Adrenal gland (tissue), 9 donors: ENCODE measurements at regions not wholly inside any gene's neighbourhood (a gene's known extent, or its start where the extent isn't known, plus 50 kb on each side); places are given as distances from the start of the nearest gene placed in this dataset.

ENCODE experiments used
- DNase-seq, 7 donors: peaks; one replicate each; pipeline ENCODE4 v3.0.0-alpha.2; 2019 to 2020
- H3K27ac ChIP-seq, 5 donors: fragments of 200-600 bp; sonication (generic) in 4 of 5; 1 replicate in 3 of 5; 2 replicates in 2 of 5; pipeline versions ENCODE4 v1.5.1 to v1.8.0; 2016 to 2020; ENCODE audit warnings: mild to moderate bottlenecking in 1 of 5
- H3K27me3 ChIP-seq: fragments of 200-600 bp; 2 replicates; pipeline ENCODE4 v1.8.0; 2021
- H3K36me3 ChIP-seq, 2 donors: fragments of 200-600 bp; replicated peaks in 1 of 2; 1 replicate in 1 of 2; 2 replicates in 1 of 2; pipeline versions ENCODE4 v1.5.1 to v1.8.0; 2018 to 2022
- H3K4me1 ChIP-seq, 2 donors: fragments of 200-600 bp; replicated peaks in 1 of 2; 1 replicate in 1 of 2; 2 replicates in 1 of 2; pipeline versions ENCODE4 v1.5.1 to v1.8.0; 2018 to 2021
- H3K4me3 ChIP-seq, 4 donors: fragments of 200-600 bp; sonication (generic) in 3 of 4; one replicate each; pipeline ENCODE4 v1.5.1; 2016 to 2018
- H3K9me3 ChIP-seq, 3 donors: fragments of 200-600 bp; sonication (generic) in 1 of 3; replicated peaks in 1 of 3; 1 replicate in 2 of 3; 2 replicates in 1 of 3; pipeline versions ENCODE4 v1.5.1 to v1.8.0; 2016 to 2021
- POLR2A ChIP-seq, 2 donors: fragments of 450-650 bp; IDR thresholded peaks; one replicate each; pipeline ENCODE4 v1.6.1; 2017; ENCODE audit warnings: antibody characterized with exemption in 2 of 2, mild to moderate bottlenecking in 2 of 2, moderate library complexity in 1 of 2
- WGBS, 4 donors: extraction: QIAGEN DNeasy Blood & Tissue Kit in 2 of 4; methylation state at CpG; one replicate each; pipeline versions ENCODE4 v1.1.5 to v1.1.7; 2013 to 2017; 5-methylcytosine and 5-hydroxymethylcytosine counted together
- intact Hi-C, 2 donors: fragments of 100-400 bp; cut with DNase I; formaldehyde crosslinking; loops; one replicate each; pipeline versions ENCODE4 v1.14.1 to v1.15.0; 2022 to 2023
- TF ChIP-seq, protein P1 (sequence below), 6 experiments: fragments of 450-650 bp in 4 of 6; fragments of 200-600 bp in 2 of 6; sonication (generic) in 1 of 6; IDR thresholded peaks; 1 replicate in 5 of 6; 2 replicates in 1 of 6; pipeline versions ENCODE4 v1.5.1 to v1.8.0; 2016 to 2021; ENCODE audit warnings: antibody characterized with exemption in 6 of 6, mild to moderate bottlenecking in 2 of 6, moderate library complexity in 1 of 6
- donor health status: healthy with polysubstance abuse.
- donor health status: Bipolar disorder and iron deficiency.
- donor health status: DM: yes; HTN: yes; CAD: no.
- donor health status: DM: no; HTN: no; CAD: no.
- donor health status: DM: no; HTN: no; CAD: no.

DNA sequence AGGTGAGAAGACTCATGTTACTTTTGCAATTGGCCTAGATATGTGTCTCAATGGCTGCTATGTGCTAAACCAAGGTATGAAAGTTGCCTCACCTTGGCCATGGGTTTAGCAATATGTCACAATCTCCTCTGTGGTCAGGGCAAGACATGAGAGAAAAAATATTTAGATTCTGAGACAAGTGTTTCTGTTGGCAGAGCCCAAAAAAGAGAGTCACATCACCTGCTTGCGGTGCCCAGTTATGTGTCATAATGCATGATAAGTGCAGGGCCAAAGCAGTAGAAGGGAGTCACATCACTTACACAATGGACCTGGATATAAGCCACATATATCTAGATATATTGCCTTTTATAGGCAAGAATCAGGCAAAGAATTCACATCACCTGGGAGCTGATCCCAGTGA, 894.1 kb upstream of the AMELY start:
- TF ChIP-seq, protein P1, sequence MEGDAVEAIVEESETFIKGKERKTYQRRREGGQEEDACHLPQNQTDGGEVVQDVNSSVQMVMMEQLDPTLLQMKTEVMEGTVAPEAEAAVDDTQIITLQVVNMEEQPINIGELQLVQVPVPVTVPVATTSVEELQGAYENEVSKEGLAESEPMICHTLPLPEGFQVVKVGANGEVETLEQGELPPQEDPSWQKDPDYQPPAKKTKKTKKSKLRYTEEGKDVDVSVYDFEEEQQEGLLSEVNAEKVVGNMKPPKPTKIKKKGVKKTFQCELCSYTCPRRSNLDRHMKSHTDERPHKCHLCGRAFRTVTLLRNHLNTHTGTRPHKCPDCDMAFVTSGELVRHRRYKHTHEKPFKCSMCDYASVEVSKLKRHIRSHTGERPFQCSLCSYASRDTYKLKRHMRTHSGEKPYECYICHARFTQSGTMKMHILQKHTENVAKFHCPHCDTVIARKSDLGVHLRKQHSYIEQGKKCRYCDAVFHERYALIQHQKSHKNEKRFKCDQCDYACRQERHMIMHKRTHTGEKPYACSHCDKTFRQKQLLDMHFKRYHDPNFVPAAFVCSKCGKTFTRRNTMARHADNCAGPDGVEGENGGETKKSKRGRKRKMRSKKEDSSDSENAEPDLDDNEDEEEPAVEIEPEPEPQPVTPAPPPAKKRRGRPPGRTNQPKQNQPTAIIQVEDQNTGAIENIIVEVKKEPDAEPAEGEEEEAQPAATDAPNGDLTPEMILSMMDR (IDR thresholded peaks at IDR 0.05), result no peak
- no peak for TF ChIP-seq POLR2A (IDR thresholded peaks at IDR 0.05)
- no peaks in the 10 kb centered on the region for H3K27me3 ChIP-seq

DNA sequence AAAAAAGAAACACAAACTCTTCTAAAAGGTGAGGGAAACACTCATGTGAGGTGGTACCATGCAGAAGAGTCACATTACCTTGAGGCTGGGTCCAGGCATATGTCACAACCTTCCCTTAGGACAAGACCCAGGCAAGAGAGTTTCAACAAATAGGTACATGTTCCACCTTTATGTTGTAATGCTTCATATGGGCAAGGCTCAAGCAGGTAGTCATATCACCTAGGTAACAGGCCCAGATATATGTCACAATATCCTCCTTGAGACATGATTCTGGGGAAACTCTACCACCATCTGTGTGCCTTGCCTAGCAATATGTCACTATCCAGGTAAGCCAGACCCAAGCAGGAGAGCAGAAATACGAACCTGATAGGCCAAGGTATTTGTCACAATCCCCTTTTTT, 892.2 kb upstream of the AMELY start:
- intact Hi-C loops, result no loop called here
- H3K36me3 ChIP-seq, result no peaks in the 10 kb centered on the region
- H3K27me3 ChIP-seq, result no peaks in the 10 kb centered on the region
- no peaks in the 10 kb centered on the region for H3K9me3 ChIP-seq
- DNase-seq, result no peak
- WGBS, 4 donors, result 72% methylated on average over 1 of the region's 1 CpG; no CpG with 5 or more reads in 3 of the 4 donors
- no peaks in the 10 kb centered on the region for H3K4me1 ChIP-seq
- TF ChIP-seq, protein P1 (IDR thresholded peaks at IDR 0.05), result no peak
- TF ChIP-seq POLR2A (IDR thresholded peaks at IDR 0.05), result no peak
- H3K4me3 ChIP-seq, result no peak overlapping the region
- H3K27ac ChIP-seq, result no peak overlapping the region

More for the DNA sequence above, 894.1 kb upstream of the AMELY start:
- Histone ChIP-seq H3K9me3 (no peaks in the 10 kb centered on the region), H3K36me3 (no peaks in the 10 kb centered on the region), H3K27ac (no peak overlapping the region), H3K4me3 (no peak overlapping the region), H3K4me1 (no peaks in the 10 kb centered on the region)
- 95 to 100% methylated on average over 1 of the region's 1 CpG; no CpG with 5 or more reads in 2 of the 4 donors for WGBS, 4 donors
- no peak for DNase-seq
- intact Hi-C loops, result no loop called here

DNA sequence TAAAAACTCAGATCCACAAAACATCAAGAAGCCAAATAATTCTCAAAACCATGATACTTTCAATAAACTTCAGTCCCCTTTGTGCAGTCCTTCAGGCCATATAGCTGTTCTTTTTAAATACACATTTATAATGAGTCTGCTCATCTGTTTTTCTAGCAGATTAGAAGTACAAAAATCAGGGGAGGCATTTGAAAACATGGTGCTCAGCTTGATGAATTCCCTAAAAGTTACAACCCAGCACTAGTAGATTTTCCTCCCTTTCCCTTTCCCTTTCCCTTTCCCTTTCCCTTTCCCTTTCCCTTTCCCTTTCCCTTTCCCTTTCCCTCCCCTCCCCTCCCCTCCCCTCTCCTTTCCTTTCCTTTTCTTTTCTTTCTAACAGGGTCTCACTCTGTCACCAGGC, 884.6 kb upstream of the AMELY start:
- Histone ChIP-seq H3K27ac (no peak overlapping the region), H3K4me3 (no peak overlapping the region), H3K27me3 (no peaks in the 10 kb centered on the region), H3K9me3 (no peaks in the 10 kb centered on the region), H3K36me3 (no peaks in the 10 kb centered on the region), H3K4me1 (no peaks in the 10 kb centered on the region)
- TF ChIP-seq, protein P1 (IDR thresholded peaks at IDR 0.05), result no peak
- TF ChIP-seq POLR2A (IDR thresholded peaks at IDR 0.05), result no peak
- intact Hi-C loops, result no loop called here
- DNase-seq, result no peak

DNA sequence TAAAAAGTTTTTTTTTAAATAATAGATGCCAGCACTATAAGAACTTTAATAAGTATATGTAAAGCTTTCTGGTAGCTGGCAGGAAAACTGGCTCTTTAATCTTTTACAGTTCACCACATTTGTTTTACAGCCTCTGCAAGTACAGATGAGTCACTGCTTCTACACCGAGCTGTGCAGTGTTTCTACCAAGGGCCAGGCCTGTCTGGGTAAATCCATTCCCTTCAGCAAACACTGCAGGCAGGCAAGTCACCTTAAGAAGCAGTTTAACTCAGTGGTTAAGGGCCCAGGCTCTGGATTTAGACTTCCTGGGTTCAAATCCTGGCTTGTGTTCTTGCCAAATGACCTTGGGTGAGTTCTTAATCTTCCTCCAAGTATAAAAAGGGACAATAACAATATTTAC, 882.9 kb upstream of the AMELY start:
- 17 to 24% methylated on average over 1 of the region's 1 CpG; no CpG with 5 or more reads in 2 of the 4 donors for WGBS, 4 donors
- DNase-seq, result peak in 2 of 7 donors; percentile 21 to 54
- TF ChIP-seq, protein P1 (IDR thresholded peaks at IDR 0.05), result no peak
- TF ChIP-seq POLR2A (IDR thresholded peaks at IDR 0.05), result no peak

More for the DNA sequence above, 882.9 kb upstream of the AMELY start:
- no peaks in the 10 kb centered on the region for H3K4me1 ChIP-seq
- H3K27me3 ChIP-seq, result no peaks in the 10 kb centered on the region
- no peak overlapping the region for H3K4me3 ChIP-seq
- H3K27ac ChIP-seq, result no peak overlapping the region
- no peaks in the 10 kb centered on the region for H3K36me3 ChIP-seq
- intact Hi-C loops, result no loop called here
- H3K9me3 ChIP-seq, result no peaks in the 10 kb centered on the region
